Karpas-422 (cell line): ENCODE measurements at regions not wholly inside any gene's neighbourhood (a gene's known extent, or its start where the extent isn't known, plus 50 kb on each side); places are given as distances from the start of the nearest gene placed in this dataset. TPM values are rescaled to one million over a fixed set of nuclear protein-coding genes. Genes with fewer than 3 reads are reported as not detected.

Source experiments
- DNase-seq: peaks from one replicate; pipeline ENCODE4 v3.0.0-alpha.2; 2015
- H2AFZ ChIP-seq: fragments of 200-600 bp; sonication (generic); 2 replicates; pipeline ENCODE4 v1.6.1; 2014; ENCODE audit warnings: antibody characterized with exemption, low read length, mixed read lengths
- H3K27ac ChIP-seq: fragments of 200-600 bp; sonication (generic); 2 replicates; pipeline ENCODE4 v1.5.1; 2014; ENCODE audit warnings: mild to moderate bottlenecking, low read length, moderate library complexity
- H3K27me3 ChIP-seq: fragments of 200-600 bp; sonication (generic); 2 replicates; pipeline ENCODE4 v1.6.1; 2014; ENCODE audit warnings: low read length, mixed read lengths
- H3K36me3 ChIP-seq: fragments of 200-600 bp; sonication (generic); 2 replicates; pipeline ENCODE4 v1.6.1; 2014; ENCODE audit warnings: low read length, mixed read lengths; ENCODE audit not compliant: insufficient read depth
- H3K4me1 ChIP-seq: fragments of 200-600 bp; sonication (generic); 2 replicates; pipeline ENCODE4 v1.6.1; 2014; ENCODE audit warnings: mild to moderate bottlenecking, low read length, mixed read lengths
- H3K4me2 ChIP-seq: fragments of 200-600 bp; sonication (generic); 2 replicates; pipeline ENCODE4 v1.6.1; 2014; ENCODE audit warnings: low read length, low read depth, mild to moderate bottlenecking; ENCODE audit not compliant: poor library complexity, severe bottlenecking
- H3K4me3 ChIP-seq: fragments of 200-600 bp; sonication (generic); 2 replicates; pipeline ENCODE4 v1.5.1; 2014; ENCODE audit warnings: mild to moderate bottlenecking, antibody characterized with exemption, low read length, mixed read lengths
- H3K79me2 ChIP-seq: fragments of 200-600 bp; sonication (generic); 2 replicates; pipeline ENCODE4 v1.6.1; 2014; ENCODE audit warnings: mild to moderate bottlenecking, low read length, mixed read lengths
- H3K9ac ChIP-seq: fragments of 200-600 bp; sonication (generic); 2 replicates; pipeline ENCODE4 v1.6.0; 2014; ENCODE audit warnings: low read length
- H3K9me2 ChIP-seq: fragments of 200-600 bp; sonication (generic), shearing (Covaris generic); replicated peaks from 2 replicates; pipeline ENCODE4 v1.6.0; 2014; ENCODE audit warnings: mild to moderate bottlenecking, low read length, moderate library complexity; ENCODE audit not compliant: insufficient read depth
- H3K9me3 ChIP-seq: fragments of 300-700, 200-600 bp; sonication (generic); 2 replicates; pipeline ENCODE4 v1.6.1; 2014; ENCODE audit warnings: low read length, mixed read lengths
- H4K20me1 ChIP-seq: fragments of 200-600 bp; sonication (generic); 2 replicates; pipeline ENCODE4 v1.6.1; 2014; ENCODE audit warnings: mild to moderate bottlenecking, antibody characterized with exemption, low read length, low read depth; ENCODE audit not compliant: insufficient read depth
- small RNA-seq: library from RNA; depleted of rRNA; stranded (forward); fragments of <200 nt; gene quantifications from one replicate; pipeline ENCODE3, GENCODE V24; 2014

- Histone ChIP-seq H3K4me2 (no peak overlapping the region), H3K4me1 (no peaks in the 10 kb centered on the region), H3K9me3 (peaks cover 7% of the 10 kb centered on the region), H3K9me2 (no peaks in the 10 kb centered on the region), H2AFZ (no peak overlapping the region), H3K9ac (no peak overlapping the region), H3K27ac (no peak overlapping the region), H3K79me2 (no peaks in the 10 kb centered on the region), H3K27me3 (no peaks in the 10 kb centered on the region), H3K4me3 (no peak overlapping the region), H4K20me1 (no peaks in the 10 kb centered on the region), H3K36me3 (no peaks in the 10 kb centered on the region)
- DNase-seq: no peak
Observed at GRCh38 chr4:11485926-11486325, 57.2 kb upstream of the HS3ST1 start.

DNA sequence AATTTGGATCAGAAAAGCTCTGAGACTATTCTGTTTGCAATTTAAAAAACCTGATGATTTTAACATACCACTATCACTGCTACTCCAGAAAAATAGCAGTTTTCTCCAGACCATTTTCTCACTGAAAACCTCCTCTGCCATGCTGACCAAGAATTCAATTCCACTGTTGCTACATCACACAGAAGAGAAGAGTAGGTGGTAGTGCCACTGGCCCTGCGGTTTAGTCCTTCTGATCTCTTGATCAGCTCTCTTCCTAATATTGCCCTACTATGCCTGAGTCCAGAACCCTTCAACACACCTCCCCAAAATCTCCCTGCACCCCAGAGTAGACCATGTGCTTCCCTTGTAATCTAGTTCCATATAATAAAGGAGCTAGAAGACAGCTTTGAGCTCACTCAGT, 55.8 kb upstream of the HS3ST1 start:
- H3K79me2 ChIP-seq: no peaks in the 10 kb centered on the region
- H3K4me3 ChIP-seq: no peak overlapping the region
- H4K20me1 ChIP-seq: no peaks in the 10 kb centered on the region
- no peak overlapping the region for H2AFZ ChIP-seq
- H3K27ac ChIP-seq: no peak overlapping the region
- H3K9me2 ChIP-seq: no peaks in the 10 kb centered on the region
- no peak for DNase-seq
- H3K9me3 ChIP-seq: peaks cover 7% of the 10 kb centered on the region
- H3K27me3 ChIP-seq: no peaks in the 10 kb centered on the region
- no peak overlapping the region for H3K9ac ChIP-seq
- no peaks in the 10 kb centered on the region for H3K4me1 ChIP-seq
- no peak overlapping the region for H3K4me2 ChIP-seq
- no peaks in the 10 kb centered on the region for H3K36me3 ChIP-seq

GRCh38 chr4:11483046-11483445, 54.4 kb upstream of the HS3ST1 start:
- Histone ChIP-seq H3K9me3 (peaks cover 7% of the 10 kb centered on the region), H3K4me3 (no peak overlapping the region), H4K20me1 (no peaks in the 10 kb centered on the region), H3K27me3 (no peaks in the 10 kb centered on the region), H3K9ac (no peak overlapping the region), H3K27ac (no peak overlapping the region), H3K4me1 (no peaks in the 10 kb centered on the region), H2AFZ (no peak overlapping the region), H3K9me2 (no peaks in the 10 kb centered on the region), H3K4me2 (no peak overlapping the region), H3K79me2 (no peaks in the 10 kb centered on the region), H3K36me3 (no peaks in the 10 kb centered on the region)
- DNase-seq: no peak

GRCh38 chr4:11480683-11481082, 52.0 kb upstream of the HS3ST1 start:
- Histone ChIP-seq H4K20me1 (no peaks in the 10 kb centered on the region), H2AFZ (no peak overlapping the region), H3K36me3 (no peaks in the 10 kb centered on the region), H3K27ac (no peak overlapping the region), H3K4me2 (no peak overlapping the region), H3K27me3 (no peaks in the 10 kb centered on the region), H3K4me1 (no peaks in the 10 kb centered on the region), H3K9ac (no peak overlapping the region), H3K9me3 (peaks cover 10% of the 10 kb centered on the region; the same call in 1 of the 2 replicates), H3K79me2 (no peaks in the 10 kb centered on the region), H3K9me2 (no peaks in the 10 kb centered on the region), H3K4me3 (no peak overlapping the region)
- no peak for DNase-seq

Small RNAs in the stretch of these regions (small RNA-seq; reads per million reads assigned to genes)
- not detected for gene RF00026
- gene RNU6-578P: not detected
